ENCODE measurements at regions not wholly inside any gene's neighbourhood (a gene's known extent, or its start where the extent isn't known, plus 50 kb on each side); places are given as distances from the start of the nearest gene placed in this dataset.

GRCh38 chr11:11709447-11710239, 87.8 kb upstream of the GALNT18 start:
- TF ChIP-seq RFX5 (IDR thresholded peaks at IDR 0.05; ENCODE audit: low read depth, low read length) (no peak), BHLHE40 (IDR thresholded peaks at IDR 0.05; ENCODE audit: low read depth, low read length) (no peak), CHD1 (IDR thresholded peaks at IDR 0.05; ENCODE audit: low read depth, low read length) (no peak), CEBPB (IDR thresholded peaks at IDR 0.05; ENCODE audit: low read depth, low read length) (no peak), MAFK (IDR thresholded peaks at IDR 0.05; ENCODE audit: low read depth, low read length) (no peak), MAZ (IDR thresholded peaks at IDR 0.05; ENCODE audit: borderline replicate concordance, low read depth, low read length) (no peak), ELK1 (IDR thresholded peaks at IDR 0.05; ENCODE audit: borderline replicate concordance, low read depth, low read length) (no peak), NFE2L2 (IDR thresholded peaks at IDR 0.05; ENCODE audit: low read depth, low read length) (no peak), FOS (IDR thresholded peaks at IDR 0.05; ENCODE audit: low read depth, low read length) (no peak)
- H3K4ac ChIP-seq (ENCODE audit: low read depth, low read length) = no peak overlapping the region
- ChIA-PET POLR2A (ENCODE audit: unreplicated experiment) (no interaction called here), CTCF (interaction anchor here (0.5 to 0.7 kb wide), 3 partner anchors 9 to 131 kb away, joined by 3 to 4 read pairs (median 3); no protein-coding TSS in a partner anchor)
- no peak overlapping the region for H2BK120ac ChIP-seq (ENCODE audit: low read depth, low read length)
- H3K56ac ChIP-seq (ENCODE audit: extremely low read depth, insufficient read depth, low read length) = no peak overlapping the region
- H4K5ac ChIP-seq (ENCODE audit: low read depth, low read length) = no peak overlapping the region
- BruUV-seq (replicated peaks) = no TSS peak
- no peaks in the 10 kb centered on the region for H3K4me1 ChIP-seq (ENCODE audit: control insufficient read depth, insufficient read depth, low read length)
- no peak overlapping the region for H4K91ac ChIP-seq (ENCODE audit: insufficient read depth, low read depth, low read length)
- H2BK20ac ChIP-seq (ENCODE audit: low read depth, low read length) = no peak overlapping the region
- dilution Hi-C loops (cut with HindIII; ENCODE audit: low sequenced_read_pairs, unreplicated experiment) (no loop called here), intact Hi-C loops (cut with micrococcal nuclease) (no loop called here), in situ Hi-C loops (cut with MboI; ENCODE audit: low sequenced_read_pairs) (no loop called here)
- H3K36me3 ChIP-seq (ENCODE audit: control insufficient read depth, insufficient read depth, low read length) = no peaks in the 10 kb centered on the region
- H3K9me1 ChIP-seq (ENCODE audit: insufficient read depth, low read length) = no peaks in the 10 kb centered on the region
- no peak overlapping the region for H2AFZ ChIP-seq (replicated peaks; ENCODE audit: low read length, poor library complexity)
- no peak overlapping the region for H3K4me3 ChIP-seq (ENCODE audit: insufficient read depth, low read depth, low read length)
- no peak overlapping the region for H2AK5ac ChIP-seq (ENCODE audit: low read depth, low read length)
- WGBS, 2 experiments (ENCODE audit: extremely low coverage in 2 of 2, insufficient read length in 1 of 2) = no CpG with 5 or more reads among the region's 7 CpGs
- H4K8ac ChIP-seq (ENCODE audit: low read depth in 2 of 2, low read length in 2 of 2) = no peak overlapping the region
- H3K23ac ChIP-seq (ENCODE audit: low read depth, low read length) = no peak overlapping the region
- no peak overlapping the region for H3K27ac ChIP-seq (ENCODE audit: insufficient read depth, low read length)
- no peak overlapping the region for H2BK15ac ChIP-seq (ENCODE audit: low read depth, low read length)
- ATAC-seq (ENCODE audit: low read depth) = no peak
- H3K9me3 ChIP-seq (ENCODE audit: control insufficient read depth, insufficient read depth, low read length) = no peaks in the 10 kb centered on the region
- H4K20me1 ChIP-seq (ENCODE audit: insufficient read depth, low read length) = no peaks in the 10 kb centered on the region
- DNase-seq = no peak
- no peaks in the 10 kb centered on the region for H3K79me1 ChIP-seq (ENCODE audit: low read depth in 1 of 2, low read length in 2 of 2)
- H2BK5ac ChIP-seq (ENCODE audit: low read depth, low read length, poor library complexity, severe bottlenecking) = no peak overlapping the region
- H2AK9ac ChIP-seq (replicated peaks; ENCODE audit: low read depth, low read length, poor library complexity) = no peak overlapping the region
- no peak overlapping the region for H3K14ac ChIP-seq (replicated peaks; ENCODE audit: low read depth, low read length)
- H3K4me2 ChIP-seq (ENCODE audit: low read depth, low read length) = no peak overlapping the region
- no peak overlapping the region for H3K18ac ChIP-seq (ENCODE audit: low read depth, low read length)
- peaks cover 37% of the 10 kb centered on the region for H3K27me3 ChIP-seq (ENCODE audit: control insufficient read depth, insufficient read depth, low read length)
- no peak overlapping the region for H3K9ac ChIP-seq (ENCODE audit: low read depth, low read length)

Measured in IMR-90 (cell line).